BJ (cell line): ENCODE measurements at regions not wholly inside any gene's neighbourhood (a gene's known extent, or its start where the extent isn't known, plus 50 kb on each side); places are given as distances from the start of the nearest gene placed in this dataset.

Source experiments
- CTCF ChIA-PET: fragments of 350-600 bp; formaldehyde crosslinking; extraction: SDS; loops from one replicate; lab custom pipeline; 2021; ENCODE audit warnings: antibody characterized with exemption, inconsistent platforms; lab: Yijun Ruan, JAX
- POLR2A ChIA-PET: fragments of 300-600 bp; sonication (Branson Sonifier 250); formaldehyde crosslinking; extraction: SDS; loops from one replicate; lab custom pipeline; 2021; ENCODE audit warnings: antibody characterized with exemption; lab: Charles Lee
- DNase-seq: peaks from one replicate; pipeline ENCODE4 v3.0.0-alpha.2; 2011; ENCODE audit warnings: low read depth
- H3K27me3 ChIP-seq: 2 replicates; pipeline ENCODE4 v1.6.0; 2011; ENCODE audit warnings: low read length; ENCODE audit not compliant: control insufficient read depth, insufficient read depth
- H3K36me3 ChIP-seq: 2 replicates; pipeline ENCODE4 v1.5.1; 2011; ENCODE audit warnings: low read length; ENCODE audit not compliant: control insufficient read depth, insufficient read depth
- H3K4me3 ChIP-seq: 2 replicates; pipeline ENCODE4 v1.5.1; 2011; ENCODE audit warnings: low read depth, mild to moderate bottlenecking, control low read depth, low read length
- TF ChIP-seq, protein P1 (sequence below): IDR thresholded peaks from 2 replicates; pipeline ENCODE4 v1.5.1; 2011; ENCODE audit warnings: low read depth, mild to moderate bottlenecking, control low read depth, inconsistent platforms, low read length, moderate library complexity; ENCODE audit not compliant: insufficient read depth

DNA sequence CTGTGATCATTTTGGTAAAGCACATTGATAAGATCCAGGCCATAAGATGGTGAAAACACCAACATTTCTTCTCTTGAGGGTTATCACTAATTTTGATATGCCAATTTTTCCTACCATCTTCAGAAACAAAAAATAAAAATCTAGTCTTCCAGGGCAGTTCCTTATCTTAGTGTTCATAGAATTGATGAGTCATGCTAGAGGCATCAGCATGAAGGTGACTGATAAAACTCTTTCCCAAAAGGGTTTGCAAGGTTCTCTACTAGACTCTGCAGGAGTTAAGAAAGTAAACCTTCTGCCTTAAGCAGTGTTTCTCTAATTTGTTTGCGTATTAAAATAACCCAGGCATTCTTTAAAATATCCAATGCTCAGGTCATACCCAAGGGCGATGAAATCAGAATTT is 483.1 kb upstream of the CNTNAP2 start:
- CTCF ChIA-PET: no interaction called here
- POLR2A ChIA-PET: no interaction called here
- no peak for DNase-seq
- Histone ChIP-seq H3K27me3 (no peaks in the 10 kb centered on the region), H3K4me3 (no peak overlapping the region), H3K36me3 (no peaks in the 10 kb centered on the region)
- TF ChIP-seq, protein P1, sequence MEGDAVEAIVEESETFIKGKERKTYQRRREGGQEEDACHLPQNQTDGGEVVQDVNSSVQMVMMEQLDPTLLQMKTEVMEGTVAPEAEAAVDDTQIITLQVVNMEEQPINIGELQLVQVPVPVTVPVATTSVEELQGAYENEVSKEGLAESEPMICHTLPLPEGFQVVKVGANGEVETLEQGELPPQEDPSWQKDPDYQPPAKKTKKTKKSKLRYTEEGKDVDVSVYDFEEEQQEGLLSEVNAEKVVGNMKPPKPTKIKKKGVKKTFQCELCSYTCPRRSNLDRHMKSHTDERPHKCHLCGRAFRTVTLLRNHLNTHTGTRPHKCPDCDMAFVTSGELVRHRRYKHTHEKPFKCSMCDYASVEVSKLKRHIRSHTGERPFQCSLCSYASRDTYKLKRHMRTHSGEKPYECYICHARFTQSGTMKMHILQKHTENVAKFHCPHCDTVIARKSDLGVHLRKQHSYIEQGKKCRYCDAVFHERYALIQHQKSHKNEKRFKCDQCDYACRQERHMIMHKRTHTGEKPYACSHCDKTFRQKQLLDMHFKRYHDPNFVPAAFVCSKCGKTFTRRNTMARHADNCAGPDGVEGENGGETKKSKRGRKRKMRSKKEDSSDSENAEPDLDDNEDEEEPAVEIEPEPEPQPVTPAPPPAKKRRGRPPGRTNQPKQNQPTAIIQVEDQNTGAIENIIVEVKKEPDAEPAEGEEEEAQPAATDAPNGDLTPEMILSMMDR: no peak

DNA sequence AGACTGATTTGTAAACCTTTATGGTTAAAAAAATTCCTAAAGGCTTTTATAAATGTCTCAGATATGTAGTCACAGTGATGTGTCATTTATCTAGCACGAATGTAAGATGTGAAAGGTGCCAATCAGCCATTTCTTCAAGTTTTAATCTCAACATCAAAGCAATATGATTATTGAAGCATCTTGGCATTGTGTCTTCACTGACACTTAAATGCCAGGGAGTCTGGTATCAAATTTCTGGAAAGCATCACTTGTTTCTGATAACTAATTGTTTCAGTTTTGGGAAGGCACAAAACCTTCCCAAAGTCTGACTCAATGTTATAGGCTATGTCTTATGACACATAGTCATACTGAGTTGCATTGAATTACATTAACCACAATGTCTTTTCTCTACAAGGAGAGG is 492.0 kb upstream of the CNTNAP2 start:
- Histone ChIP-seq H3K27me3 (no peaks in the 10 kb centered on the region), H3K36me3 (no peaks in the 10 kb centered on the region), H3K4me3 (no peak overlapping the region)
- ChIA-PET POLR2A (no interaction called here), CTCF (no interaction called here)
- TF ChIP-seq, protein P1: no peak
- no peak for DNase-seq

DNA sequence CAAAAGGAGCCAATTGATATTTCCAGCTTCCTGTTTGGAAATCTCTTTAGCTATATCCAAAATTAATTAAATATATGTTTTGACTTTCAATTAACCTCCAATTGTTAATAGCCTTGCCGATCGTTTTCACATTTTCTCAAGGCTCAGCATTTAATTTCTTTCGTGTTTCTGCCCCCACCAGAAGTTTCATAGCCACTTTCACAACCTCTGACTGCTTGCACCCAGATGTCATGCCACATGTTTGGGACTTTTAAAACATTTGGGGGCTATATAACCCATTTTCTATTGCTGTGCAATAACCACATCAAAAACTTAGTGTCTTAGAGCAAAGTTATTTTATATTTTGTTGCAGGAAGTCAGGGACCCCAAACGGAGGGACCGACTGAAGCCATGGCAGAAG is 510.6 kb upstream of the CNTNAP2 start:
- no peaks in the 10 kb centered on the region for H3K27me3 ChIP-seq
- ChIA-PET CTCF (no interaction called here), POLR2A (no interaction called here)
- DNase-seq: no peak
- no peak overlapping the region for H3K4me3 ChIP-seq
- TF ChIP-seq, protein P1: no peak
- H3K36me3 ChIP-seq: no peaks in the 10 kb centered on the region

DNA sequence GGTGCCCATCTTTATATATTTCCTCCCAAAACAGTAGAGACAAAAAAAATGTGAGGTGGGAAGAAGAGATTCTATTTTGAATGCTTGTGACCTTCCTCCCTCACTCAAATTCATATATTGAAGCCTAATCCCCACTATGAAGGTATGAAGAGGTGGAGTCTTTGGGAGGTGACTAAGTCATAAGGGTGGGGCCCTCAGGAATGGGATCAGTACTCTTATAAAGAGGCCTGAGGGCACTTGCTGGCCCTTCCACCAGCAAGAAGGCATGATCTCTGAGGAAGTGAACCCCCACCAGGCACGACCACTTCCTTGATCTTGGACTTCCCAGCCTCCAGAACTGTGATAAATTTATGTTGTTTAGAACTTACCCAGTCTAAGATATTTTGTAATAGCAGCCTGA is 517.2 kb upstream of the CNTNAP2 start:
- POLR2A ChIA-PET: no interaction called here
- no peak for DNase-seq
- Histone ChIP-seq H3K4me3 (no peak overlapping the region), H3K27me3 (no peaks in the 10 kb centered on the region), H3K36me3 (no peaks in the 10 kb centered on the region)
- CTCF ChIA-PET: no interaction called here
- TF ChIP-seq, protein P1: no peak

DNA sequence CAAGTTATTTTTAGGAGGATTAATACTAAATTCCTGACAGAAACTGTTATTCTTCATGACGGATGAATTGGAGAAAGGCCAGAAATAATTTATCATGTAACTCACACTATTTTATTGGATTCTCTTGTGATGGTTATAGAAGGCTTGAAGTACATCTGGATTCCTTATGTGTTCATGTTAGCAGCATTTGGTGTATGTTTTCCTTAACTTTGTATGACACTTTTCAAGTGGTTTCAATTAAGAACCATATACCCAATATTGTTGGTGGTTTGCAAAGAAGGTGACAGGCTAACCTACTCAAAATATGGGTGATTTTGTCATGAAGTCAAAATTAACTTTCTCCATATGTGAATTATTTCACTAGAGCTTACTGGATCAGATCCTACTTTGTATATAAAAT is 532.2 kb upstream of the CNTNAP2 start:
- TF ChIP-seq, protein P1: no peak
- no peak overlapping the region for H3K4me3 ChIP-seq
- POLR2A ChIA-PET: no interaction called here
- no peak for DNase-seq
- H3K36me3 ChIP-seq: no peaks in the 10 kb centered on the region
- CTCF ChIA-PET: no interaction called here
- no peaks in the 10 kb centered on the region for H3K27me3 ChIP-seq
